HUDEP-2 (cell line): ENCODE measurements at regions not wholly inside any gene's neighbourhood (a gene's known extent, or its start where the extent isn't known, plus 50 kb on each side); places are given as distances from the start of the nearest gene placed in this dataset.

ENCODE experiments used
- DNase-seq, 76 experiments: peaks; one replicate each; lab custom pipeline; 2025; ENCODE audit not compliant: unreplicated experiment in 76 of 76; lab: John Stamatoyannopoulos, UW

DNA sequence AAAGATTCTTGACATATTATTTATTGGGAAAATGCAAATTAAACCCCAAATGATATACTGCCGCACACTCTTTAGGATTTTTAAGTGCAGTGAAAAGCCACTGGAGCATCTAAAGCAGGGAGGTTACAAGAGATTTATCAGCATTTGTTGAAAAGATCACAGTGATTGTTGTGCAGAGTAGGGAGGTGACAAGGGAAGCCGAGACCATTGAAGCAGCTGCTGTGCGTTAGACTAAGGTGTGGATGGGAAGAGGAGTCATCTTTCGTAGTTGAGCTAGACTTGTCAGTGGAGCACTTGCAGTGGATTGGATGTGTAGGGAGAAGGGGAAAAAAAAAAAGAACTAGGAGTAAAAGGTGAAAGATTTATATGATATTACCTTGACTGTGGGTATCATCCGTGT lies 854.6 kb downstream of the NTRK3 start:
- DNase-seq = no peak

DNA sequence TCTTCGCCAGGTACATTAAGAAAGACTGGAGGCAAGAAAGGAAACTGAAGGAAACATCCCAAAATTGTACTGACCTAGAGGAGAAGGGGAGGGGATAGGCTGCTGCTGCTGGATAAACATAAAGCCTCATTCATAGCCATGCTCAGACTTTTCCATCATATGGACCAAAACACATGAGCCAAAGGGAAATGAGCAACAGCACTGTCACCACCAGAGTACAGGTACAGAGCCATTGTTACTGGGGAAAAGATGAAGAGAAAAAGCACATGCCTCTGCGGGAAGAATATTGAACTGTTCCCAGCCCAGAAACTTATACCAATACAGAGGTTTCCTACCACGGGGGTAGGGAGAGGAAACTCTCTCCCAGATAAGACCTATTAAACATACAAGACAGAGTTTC lies 861.9 kb downstream of the NTRK3 start:
- no peak for DNase-seq

DNA sequence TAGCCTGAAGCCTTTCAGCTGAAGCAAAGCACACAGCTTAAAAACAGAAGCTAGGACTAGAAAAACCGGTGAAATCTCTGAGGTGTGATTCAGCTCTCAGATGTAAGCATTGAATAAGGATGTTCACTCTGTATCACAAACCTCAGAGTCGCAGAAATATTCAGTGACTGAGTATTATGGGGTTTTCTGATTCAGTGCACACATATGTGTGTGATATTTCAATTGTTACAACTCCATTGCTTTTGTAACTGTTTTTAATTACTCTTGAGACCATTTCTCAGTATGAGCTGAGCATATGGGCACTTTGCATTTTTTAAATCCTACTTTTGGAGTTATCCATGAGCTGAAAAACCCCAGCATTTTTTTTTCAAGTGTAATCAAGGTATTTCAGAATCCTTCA lies 868.8 kb downstream of the NTRK3 start:
- no peak for DNase-seq

DNA sequence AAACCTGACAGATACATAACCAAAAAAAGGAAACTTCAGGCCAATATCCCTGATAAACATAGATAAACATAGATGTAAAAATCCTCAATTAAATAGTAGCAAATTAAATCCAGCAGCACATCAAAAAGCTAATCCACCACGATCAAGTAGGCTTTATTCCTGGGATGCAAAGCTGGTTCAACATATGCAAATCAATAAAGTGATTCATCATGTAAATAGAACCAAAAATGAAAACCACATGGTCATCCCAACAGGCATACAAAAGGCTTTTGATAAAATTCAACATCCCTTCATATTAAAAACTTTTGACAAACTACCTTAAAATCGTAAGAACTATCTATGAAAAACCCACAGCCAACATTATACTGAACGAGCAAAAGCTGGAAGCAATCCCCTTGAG lies 882.2 kb downstream of the NTRK3 start:
- no peak for DNase-seq

DNA sequence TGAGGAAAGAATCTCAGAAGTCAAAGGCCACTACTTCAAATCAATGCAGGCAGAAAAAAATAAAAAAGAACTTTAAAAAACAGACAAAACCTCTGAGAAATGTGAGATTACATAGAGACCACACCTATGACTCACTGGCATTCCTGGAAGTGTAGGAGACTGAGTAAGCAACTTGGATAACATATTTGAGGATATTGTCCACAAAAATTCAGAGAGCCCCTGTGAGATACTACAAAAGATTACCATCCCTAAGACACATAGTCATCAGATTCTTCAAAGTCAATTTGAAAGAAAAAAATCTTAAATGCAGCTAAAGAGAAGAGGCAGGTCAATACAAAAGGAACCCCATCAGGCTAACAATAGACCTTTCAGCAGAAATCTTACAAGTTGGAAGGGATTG lies 887.3 kb downstream of the NTRK3 start:
- no peak for DNase-seq

DNA sequence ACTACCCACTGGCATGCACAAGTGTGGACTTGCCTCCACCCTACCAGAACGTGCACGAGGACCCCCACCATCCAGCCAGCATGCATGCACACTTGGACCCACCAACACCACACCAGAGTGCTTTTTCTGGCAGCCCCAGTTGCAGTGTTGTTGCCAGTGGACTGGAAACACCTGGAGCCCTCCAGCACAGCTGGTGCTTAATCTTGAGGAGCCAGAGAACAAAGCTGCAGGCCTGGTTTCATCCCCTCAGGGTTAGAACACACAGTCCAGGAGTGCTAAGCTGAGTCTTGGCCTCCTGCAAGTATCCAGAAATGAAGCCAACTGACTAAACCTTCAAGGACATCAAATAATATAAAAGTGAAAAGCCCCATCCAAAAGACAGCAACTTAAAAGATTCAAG lies 888.0 kb downstream of the NTRK3 start:
- no peak for DNase-seq

GRCh38 chr15:87365186-87365585 lies 891.4 kb downstream of the NTRK3 start:
- no peak for DNase-seq

GRCh38 chr15:87362531-87362930 lies 894.0 kb downstream of the NTRK3 start:
- no peak for DNase-seq

DNA sequence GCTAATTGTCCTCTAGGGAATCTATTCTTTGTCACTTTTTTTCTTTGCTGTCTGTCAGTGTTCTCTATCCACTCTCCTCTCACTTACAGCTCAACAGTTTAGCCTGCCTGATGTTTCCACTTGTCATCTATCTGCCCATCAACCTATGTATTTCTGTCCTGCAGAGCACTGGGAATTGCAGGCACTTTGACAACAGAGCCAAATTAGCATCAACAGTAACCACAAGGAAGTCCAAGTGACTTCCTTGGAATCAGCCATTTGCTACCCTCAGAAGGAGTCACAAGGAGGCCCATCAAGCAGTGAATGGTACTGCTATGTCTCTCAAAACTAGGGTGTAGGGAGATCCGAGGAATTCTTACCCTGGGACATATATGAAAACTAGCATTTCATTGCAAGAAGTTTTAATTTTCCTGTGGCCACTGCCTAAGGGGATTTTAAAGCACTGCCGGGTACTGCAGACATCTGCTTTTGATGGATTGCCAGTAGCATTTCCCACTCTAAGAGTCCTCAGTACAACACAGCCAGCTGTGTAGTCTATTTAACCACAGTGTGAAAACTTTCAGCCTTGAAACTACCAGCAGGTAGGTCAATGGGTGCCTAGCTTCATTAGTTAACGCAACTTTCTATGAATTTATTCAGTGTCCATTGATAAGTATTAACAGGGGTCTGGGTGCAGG lies 898.8 kb downstream of the NTRK3 start:
- DNase-seq = no peak

- DNase-seq = no peak
Measured at GRCh38 chr15:87355946-87356345, 900.6 kb downstream of the NTRK3 start.

- DNase-seq = no peak
Measured at GRCh38 chr15:87354661-87355410, 901.7 kb downstream of the NTRK3 start.

GRCh38 chr15:87349181-87349580 lies 907.4 kb downstream of the NTRK3 start:
- no peak for DNase-seq

GRCh38 chr15:87348746-87349145 lies 907.8 kb downstream of the NTRK3 start:
- DNase-seq = no peak

DNA sequence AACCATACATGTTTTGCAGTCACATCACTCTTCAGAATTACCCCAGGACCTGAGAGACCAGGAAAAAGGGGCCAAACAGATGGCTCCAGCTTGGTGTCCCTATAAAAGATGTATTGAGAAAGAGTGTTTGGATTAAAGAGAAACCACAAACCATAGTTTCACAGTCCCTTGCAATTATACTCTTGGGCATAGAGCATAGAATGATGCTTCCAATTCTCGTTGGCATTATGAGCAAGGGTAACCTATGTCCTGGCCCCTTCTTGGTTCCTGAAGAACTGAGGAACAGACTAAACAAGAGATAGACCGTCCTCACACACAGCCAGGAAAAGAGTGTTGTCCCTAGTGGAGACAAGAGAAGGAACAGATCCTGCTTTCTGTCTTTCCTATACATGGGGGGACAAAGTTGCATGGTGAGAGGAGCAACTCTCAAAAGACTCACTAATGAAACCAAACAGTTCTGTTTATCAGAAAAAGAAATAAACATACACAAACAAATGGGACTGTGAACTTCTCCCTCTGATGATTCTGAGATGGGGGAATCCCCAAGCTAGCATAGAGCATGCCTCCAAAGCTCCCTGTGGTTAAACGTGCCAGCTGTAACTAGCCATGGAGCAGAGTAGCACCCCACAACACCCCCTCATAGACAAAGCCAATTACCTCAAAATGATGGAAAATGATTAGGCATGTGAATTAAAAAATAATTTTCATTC lies 908.6 kb downstream of the NTRK3 start:
- DNase-seq = no peak

- no peak for DNase-seq
Measured at GRCh38 chr15:87345961-87346360, 910.6 kb downstream of the NTRK3 start.

- no peak for DNase-seq
Measured at GRCh38 chr15:87343966-87344365, 912.6 kb downstream of the NTRK3 start.

- DNase-seq = no peak
Measured at GRCh38 chr15:87340370-87340769, 916.2 kb downstream of the NTRK3 start.

DNA sequence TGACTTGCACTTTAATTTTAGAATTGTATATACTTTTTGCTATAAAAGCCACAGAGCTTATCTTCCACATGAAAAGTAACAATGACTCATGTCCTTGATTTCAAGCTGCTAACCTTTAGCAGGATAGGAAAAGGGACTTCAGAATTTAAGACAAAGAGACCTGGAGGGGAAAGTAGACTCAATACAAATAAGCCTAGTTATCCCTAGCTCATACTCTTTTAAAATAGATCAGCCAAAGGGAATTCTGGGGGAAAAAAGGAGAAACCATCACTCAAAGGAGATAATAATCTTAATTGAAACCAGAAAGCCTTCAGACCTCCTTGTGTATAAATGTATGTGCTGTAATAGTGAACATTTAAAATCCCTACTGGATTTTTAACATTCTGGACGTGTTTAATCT lies 930.3 kb downstream of the NTRK3 start:
- DNase-seq = no peak

DNA sequence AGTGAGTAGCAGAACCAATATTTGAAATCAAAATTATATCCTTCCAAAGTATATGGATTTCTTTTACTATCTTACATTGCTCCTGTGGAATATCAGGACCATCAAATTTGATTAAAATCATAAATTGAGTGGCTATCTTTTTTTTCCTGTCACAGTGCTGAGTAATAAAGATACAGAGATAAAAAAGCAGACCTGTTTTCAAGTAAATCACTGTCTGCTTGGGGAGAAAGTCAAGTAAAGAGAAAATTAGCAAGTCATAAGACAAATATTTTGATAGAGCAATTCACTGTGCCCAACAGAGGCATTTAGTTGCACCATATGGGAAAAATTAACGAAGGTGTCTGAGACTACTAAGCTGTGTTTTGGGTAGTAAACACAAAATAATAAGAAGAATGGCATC lies 933.7 kb downstream of the NTRK3 start:
- no peak for DNase-seq

GRCh38 chr15:87322265-87322664 lies 934.3 kb downstream of the NTRK3 start:
- DNase-seq = no peak

GRCh38 chr15:87317900-87318299 lies 938.6 kb downstream of the NTRK3 start:
- no peak for DNase-seq

- DNase-seq = no peak
Measured at GRCh38 chr15:87312221-87312620, 944.3 kb downstream of the NTRK3 start.
